HEK293 (cell line): ENCODE measurements at regions not wholly inside any gene's neighbourhood (a gene's known extent, or its start where the extent isn't known, plus 50 kb on each side); places are given as distances from the start of the nearest gene placed in this dataset.

Source experiments
- BCL11A ChIP-seq: fragments of 450-650 bp; formaldehyde crosslinking; IDR thresholded peaks from 2 replicates; pipeline ENCODE4 v1.5.1; 2016; ENCODE audit warnings: low read depth, missing biosample characterization, missing genetic modification characterization
- GLIS1 ChIP-seq: fragments of 450-650 bp; formaldehyde crosslinking; IDR thresholded peaks from 2 replicates; pipeline ENCODE4 v1.5.1; 2016; ENCODE audit warnings: missing biosample characterization, missing genetic modification characterization
- MYNN ChIP-seq: fragments of 450-650 bp; formaldehyde crosslinking; IDR thresholded peaks from 2 replicates; pipeline ENCODE4 v1.5.1; 2016; ENCODE audit warnings: missing biosample characterization, missing genetic modification characterization, borderline replicate concordance
- SP2 ChIP-seq: fragments of 450-650 bp; formaldehyde crosslinking; IDR thresholded peaks from 2 replicates; pipeline ENCODE4 v1.5.1; 2016; ENCODE audit warnings: missing biosample characterization, missing genetic modification characterization
- YY1 ChIP-seq: fragments of 450-650 bp; formaldehyde crosslinking; IDR thresholded peaks from 2 replicates; pipeline ENCODE4 v1.5.1; 2018; ENCODE audit warnings: missing biosample characterization, missing genetic modification characterization
- ZNF274 ChIP-seq, 2 experiments: fragments of 200-500 bp in 1 of 2; fragments of 450-650 bp in 1 of 2; sonication (Bioruptor generic) in 1 of 2; formaldehyde crosslinking in 1 of 2; IDR thresholded peaks; 2 replicates each; pipeline versions ENCODE4 v1.5.1 to v1.6.1; 2014 to 2016; ENCODE audit warnings: borderline replicate concordance in 1 of 2, inconsistent platforms in 1 of 2, low read length in 1 of 2, missing biosample characterization in 1 of 2, missing genetic modification characterization in 1 of 2
- ZNF311 ChIP-seq: fragments of 450-650 bp; formaldehyde crosslinking; IDR thresholded peaks from 2 replicates; pipeline ENCODE4 v1.5.1; 2017; ENCODE audit warnings: missing biosample characterization, missing genetic modification characterization, borderline replicate concordance
- ZNF423 ChIP-seq: fragments of 450-650 bp; formaldehyde crosslinking; IDR thresholded peaks from 2 replicates; pipeline ENCODE4 v1.5.1; 2016; ENCODE audit warnings: missing biosample characterization, missing genetic modification characterization
- ZNF549 ChIP-seq: fragments of 450-650 bp; IDR thresholded peaks from 2 replicates; pipeline ENCODE4 v1.5.1; 2018; ENCODE audit warnings: missing biosample characterization, missing genetic modification characterization, mild to moderate bottlenecking, inconsistent platforms, moderate library complexity
- ZNF660 ChIP-seq: fragments of 450-650 bp; IDR thresholded peaks from 2 replicates; pipeline ENCODE4 v1.5.1; 2018; ENCODE audit warnings: missing biosample characterization, mild to moderate bottlenecking, missing genetic modification characterization
- TF ChIP-seq, protein P1 (sequence below): fragments of 450-650 bp; formaldehyde crosslinking; IDR thresholded peaks from 2 replicates; pipeline ENCODE4 v1.5.1; 2016; ENCODE audit warnings: missing biosample characterization, missing genetic modification characterization
- TF ChIP-seq, protein P2 (sequence below): fragments of 450-650 bp; formaldehyde crosslinking; IDR thresholded peaks from 2 replicates; pipeline ENCODE4 v1.5.1; 2016; ENCODE audit warnings: missing biosample characterization, missing genetic modification characterization
- TF ChIP-seq, protein P3 (sequence below): fragments of 450-650 bp; formaldehyde crosslinking; optimal IDR thresholded peaks from 2 replicates; pipeline ENCODE3; 2016; ENCODE audit warnings: missing biosample characterization, mild to moderate bottlenecking, missing genetic modification characterization

GRCh38 chr5:143466632-143467031, 63.1 kb upstream of the NR3C1 start:
- TF ChIP-seq ZNF660 (tag by site-specific recombination) (no peak), SP2 (tag by site-specific recombination) (no peak), ZNF274 (IDR thresholded peaks at IDR 0.05; ENCODE audit: low read length) (no peak), ZNF274 (tag by site-specific recombination; IDR thresholded peaks at IDR 0.05; ENCODE audit: borderline replicate concordance) (no peak), YY1 (tag by site-specific recombination) (no peak), MYNN (no peak), BCL11A (tag by site-specific recombination) (no peak), ZNF311 (tag by site-specific recombination) (no peak), GLIS1 (tag by site-specific recombination) (no peak), ZNF549 (tag by site-specific recombination) (no peak), ZNF423 (tag by site-specific recombination) (no peak)
- TF ChIP-seq, protein P1, sequence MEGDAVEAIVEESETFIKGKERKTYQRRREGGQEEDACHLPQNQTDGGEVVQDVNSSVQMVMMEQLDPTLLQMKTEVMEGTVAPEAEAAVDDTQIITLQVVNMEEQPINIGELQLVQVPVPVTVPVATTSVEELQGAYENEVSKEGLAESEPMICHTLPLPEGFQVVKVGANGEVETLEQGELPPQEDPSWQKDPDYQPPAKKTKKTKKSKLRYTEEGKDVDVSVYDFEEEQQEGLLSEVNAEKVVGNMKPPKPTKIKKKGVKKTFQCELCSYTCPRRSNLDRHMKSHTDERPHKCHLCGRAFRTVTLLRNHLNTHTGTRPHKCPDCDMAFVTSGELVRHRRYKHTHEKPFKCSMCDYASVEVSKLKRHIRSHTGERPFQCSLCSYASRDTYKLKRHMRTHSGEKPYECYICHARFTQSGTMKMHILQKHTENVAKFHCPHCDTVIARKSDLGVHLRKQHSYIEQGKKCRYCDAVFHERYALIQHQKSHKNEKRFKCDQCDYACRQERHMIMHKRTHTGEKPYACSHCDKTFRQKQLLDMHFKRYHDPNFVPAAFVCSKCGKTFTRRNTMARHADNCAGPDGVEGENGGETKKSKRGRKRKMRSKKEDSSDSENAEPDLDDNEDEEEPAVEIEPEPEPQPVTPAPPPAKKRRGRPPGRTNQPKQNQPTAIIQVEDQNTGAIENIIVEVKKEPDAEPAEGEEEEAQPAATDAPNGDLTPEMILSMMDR (tag by site-specific recombination): no peak
- TF ChIP-seq, protein P2, sequence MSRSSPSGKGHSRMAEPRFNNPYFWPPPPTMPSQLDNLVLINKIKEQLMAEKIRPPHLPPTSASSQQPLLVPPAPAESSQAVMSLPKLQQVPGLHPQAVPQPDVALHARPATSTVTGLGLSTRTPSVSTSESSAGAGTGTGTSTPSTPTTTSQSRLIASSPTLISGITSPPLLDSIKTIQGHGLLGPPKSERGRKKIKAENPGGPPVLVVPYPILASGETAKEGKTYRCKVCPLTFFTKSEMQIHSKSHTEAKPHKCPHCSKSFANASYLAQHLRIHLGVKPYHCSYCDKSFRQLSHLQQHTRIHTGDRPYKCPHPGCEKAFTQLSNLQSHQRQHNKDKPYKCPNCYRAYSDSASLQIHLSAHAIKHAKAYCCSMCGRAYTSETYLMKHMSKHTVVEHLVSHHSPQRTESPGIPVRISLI (tag by site-specific recombination): no peak
- TF ChIP-seq, protein P3, sequence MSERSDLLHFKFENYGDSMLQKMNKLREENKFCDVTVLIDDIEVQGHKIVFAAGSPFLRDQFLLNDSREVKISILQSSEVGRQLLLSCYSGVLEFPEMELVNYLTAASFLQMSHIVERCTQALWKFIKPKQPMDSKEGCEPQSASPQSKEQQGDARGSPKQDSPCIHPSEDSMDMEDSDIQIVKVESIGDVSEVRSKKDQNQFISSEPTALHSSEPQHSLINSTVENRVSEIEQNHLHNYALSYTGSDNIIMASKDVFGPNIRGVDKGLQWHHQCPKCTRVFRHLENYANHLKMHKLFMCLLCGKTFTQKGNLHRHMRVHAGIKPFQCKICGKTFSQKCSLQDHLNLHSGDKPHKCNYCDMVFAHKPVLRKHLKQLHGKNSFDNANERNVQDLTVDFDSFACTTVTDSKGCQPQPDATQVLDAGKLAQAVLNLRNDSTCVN (tag by site-specific recombination): no peak
